HL-60 (cell line): ENCODE measurements at regions not wholly inside any gene's neighbourhood (a gene's known extent, or its start where the extent isn't known, plus 50 kb on each side); places are given as distances from the start of the nearest gene placed in this dataset.

Experiments
- DNase-seq, 2 experiments: peaks; one replicate each; pipeline ENCODE4 v3.0.0-alpha.2; 2010 to 2020; ENCODE audit warnings: low read depth in 1 of 2, low spot score in 1 of 2
- H3K27ac ChIP-seq: fragments of 250-450 bp; sonication (Bioruptor Pico); replicated peaks from 2 replicates; pipeline ENCODE4 v1.5.1; 2020; ENCODE audit warnings: mild to moderate bottlenecking, moderate library complexity
- H3K27me3 ChIP-seq: fragments of 250-450 bp; sonication (Bioruptor Pico); 2 replicates; pipeline ENCODE4 v1.5.1; 2021; ENCODE audit warnings: mild to moderate bottlenecking, moderate library complexity; ENCODE audit not compliant: insufficient read depth, poor library complexity, severe bottlenecking
- H3K4me3 ChIP-seq: replicated peaks from 2 replicates; pipeline ENCODE4 v1.5.1; 2011; ENCODE audit warnings: mild to moderate bottlenecking, control low read depth, low read length; ENCODE audit not compliant: insufficient read depth
- GABPA ChIP-seq: IDR thresholded peaks from 2 replicates; pipeline ENCODE4 v1.6.1; 2012; ENCODE audit warnings: low read depth
- POLR2AphosphoS5 ChIP-seq: IDR thresholded peaks from 2 replicates; pipeline ENCODE4 v1.6.1; 2012; ENCODE audit warnings: low read depth
- SPI1 ChIP-seq: IDR thresholded peaks from 2 replicates; pipeline ENCODE4 v1.6.1; 2012; ENCODE audit warnings: low read depth, mild to moderate bottlenecking, borderline replicate concordance
- TF ChIP-seq, protein P1 (sequence below): IDR thresholded peaks from 2 replicates; pipeline ENCODE4 v1.6.1; 2012; ENCODE audit warnings: low read depth; ENCODE audit not compliant: insufficient replicate concordance
- TF ChIP-seq, protein P2 (sequence below): IDR thresholded peaks from one replicate; pipeline ENCODE4 v1.5.1; 2011; ENCODE audit warnings: low read length, control low read depth, inconsistent platforms; ENCODE audit not compliant: insufficient read depth

DNA sequence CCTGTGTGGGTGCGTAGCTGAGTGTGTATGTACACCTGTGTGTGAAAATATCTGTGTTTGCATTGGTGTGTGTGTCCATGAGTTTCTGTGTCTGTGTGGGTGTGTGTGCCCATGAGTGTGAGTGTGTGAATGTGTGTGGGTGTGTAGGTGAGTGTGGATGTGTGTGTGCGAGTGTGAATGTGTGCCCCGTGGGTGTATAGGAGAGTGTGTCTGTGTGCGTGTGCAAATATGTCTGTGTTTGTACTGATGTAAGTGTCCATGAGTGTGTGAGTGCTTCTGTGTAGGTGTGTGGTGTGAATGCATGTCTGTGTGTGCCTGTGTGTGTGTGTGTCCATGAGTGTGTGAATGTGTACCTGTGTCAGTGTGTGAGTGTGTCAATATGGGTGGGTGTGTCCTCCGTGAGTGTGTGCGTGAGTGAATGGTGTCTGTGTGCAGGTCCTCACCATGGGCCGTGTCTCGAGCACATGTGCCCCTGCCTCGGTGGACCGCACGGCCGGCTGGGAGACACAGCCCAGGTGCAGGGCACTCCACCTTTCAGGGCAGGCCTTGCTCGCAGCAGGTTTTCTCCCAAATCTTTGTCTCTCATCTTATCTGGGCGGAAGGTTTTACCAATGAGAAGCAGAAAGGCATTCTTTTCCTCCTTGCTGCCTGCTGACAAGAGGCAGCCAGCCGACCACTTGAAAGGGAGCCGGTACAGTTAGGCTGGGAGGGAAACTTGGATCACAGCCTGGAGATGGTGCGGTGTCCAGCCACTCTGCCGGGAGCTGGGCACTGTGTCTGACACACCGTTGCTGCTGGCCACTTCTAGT lies 107.1 kb upstream of the FAM20C start:
- Histone ChIP-seq H3K27ac (no peak overlapping the region), H3K4me3 (no peak overlapping the region), H3K27me3 (no peaks in the 10 kb centered on the region)
- TF ChIP-seq GABPA: no peak
- TF ChIP-seq SPI1: no peak
- TF ChIP-seq, protein P1, sequence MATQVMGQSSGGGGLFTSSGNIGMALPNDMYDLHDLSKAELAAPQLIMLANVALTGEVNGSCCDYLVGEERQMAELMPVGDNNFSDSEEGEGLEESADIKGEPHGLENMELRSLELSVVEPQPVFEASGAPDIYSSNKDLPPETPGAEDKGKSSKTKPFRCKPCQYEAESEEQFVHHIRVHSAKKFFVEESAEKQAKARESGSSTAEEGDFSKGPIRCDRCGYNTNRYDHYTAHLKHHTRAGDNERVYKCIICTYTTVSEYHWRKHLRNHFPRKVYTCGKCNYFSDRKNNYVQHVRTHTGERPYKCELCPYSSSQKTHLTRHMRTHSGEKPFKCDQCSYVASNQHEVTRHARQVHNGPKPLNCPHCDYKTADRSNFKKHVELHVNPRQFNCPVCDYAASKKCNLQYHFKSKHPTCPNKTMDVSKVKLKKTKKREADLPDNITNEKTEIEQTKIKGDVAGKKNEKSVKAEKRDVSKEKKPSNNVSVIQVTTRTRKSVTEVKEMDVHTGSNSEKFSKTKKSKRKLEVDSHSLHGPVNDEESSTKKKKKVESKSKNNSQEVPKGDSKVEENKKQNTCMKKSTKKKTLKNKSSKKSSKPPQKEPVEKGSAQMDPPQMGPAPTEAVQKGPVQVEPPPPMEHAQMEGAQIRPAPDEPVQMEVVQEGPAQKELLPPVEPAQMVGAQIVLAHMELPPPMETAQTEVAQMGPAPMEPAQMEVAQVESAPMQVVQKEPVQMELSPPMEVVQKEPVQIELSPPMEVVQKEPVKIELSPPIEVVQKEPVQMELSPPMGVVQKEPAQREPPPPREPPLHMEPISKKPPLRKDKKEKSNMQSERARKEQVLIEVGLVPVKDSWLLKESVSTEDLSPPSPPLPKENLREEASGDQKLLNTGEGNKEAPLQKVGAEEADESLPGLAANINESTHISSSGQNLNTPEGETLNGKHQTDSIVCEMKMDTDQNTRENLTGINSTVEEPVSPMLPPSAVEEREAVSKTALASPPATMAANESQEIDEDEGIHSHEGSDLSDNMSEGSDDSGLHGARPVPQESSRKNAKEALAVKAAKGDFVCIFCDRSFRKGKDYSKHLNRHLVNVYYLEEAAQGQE: no peak
- TF ChIP-seq POLR2AphosphoS5: no peak
- TF ChIP-seq, protein P2, sequence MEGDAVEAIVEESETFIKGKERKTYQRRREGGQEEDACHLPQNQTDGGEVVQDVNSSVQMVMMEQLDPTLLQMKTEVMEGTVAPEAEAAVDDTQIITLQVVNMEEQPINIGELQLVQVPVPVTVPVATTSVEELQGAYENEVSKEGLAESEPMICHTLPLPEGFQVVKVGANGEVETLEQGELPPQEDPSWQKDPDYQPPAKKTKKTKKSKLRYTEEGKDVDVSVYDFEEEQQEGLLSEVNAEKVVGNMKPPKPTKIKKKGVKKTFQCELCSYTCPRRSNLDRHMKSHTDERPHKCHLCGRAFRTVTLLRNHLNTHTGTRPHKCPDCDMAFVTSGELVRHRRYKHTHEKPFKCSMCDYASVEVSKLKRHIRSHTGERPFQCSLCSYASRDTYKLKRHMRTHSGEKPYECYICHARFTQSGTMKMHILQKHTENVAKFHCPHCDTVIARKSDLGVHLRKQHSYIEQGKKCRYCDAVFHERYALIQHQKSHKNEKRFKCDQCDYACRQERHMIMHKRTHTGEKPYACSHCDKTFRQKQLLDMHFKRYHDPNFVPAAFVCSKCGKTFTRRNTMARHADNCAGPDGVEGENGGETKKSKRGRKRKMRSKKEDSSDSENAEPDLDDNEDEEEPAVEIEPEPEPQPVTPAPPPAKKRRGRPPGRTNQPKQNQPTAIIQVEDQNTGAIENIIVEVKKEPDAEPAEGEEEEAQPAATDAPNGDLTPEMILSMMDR: no peak
- no peak for DNase-seq

DNA sequence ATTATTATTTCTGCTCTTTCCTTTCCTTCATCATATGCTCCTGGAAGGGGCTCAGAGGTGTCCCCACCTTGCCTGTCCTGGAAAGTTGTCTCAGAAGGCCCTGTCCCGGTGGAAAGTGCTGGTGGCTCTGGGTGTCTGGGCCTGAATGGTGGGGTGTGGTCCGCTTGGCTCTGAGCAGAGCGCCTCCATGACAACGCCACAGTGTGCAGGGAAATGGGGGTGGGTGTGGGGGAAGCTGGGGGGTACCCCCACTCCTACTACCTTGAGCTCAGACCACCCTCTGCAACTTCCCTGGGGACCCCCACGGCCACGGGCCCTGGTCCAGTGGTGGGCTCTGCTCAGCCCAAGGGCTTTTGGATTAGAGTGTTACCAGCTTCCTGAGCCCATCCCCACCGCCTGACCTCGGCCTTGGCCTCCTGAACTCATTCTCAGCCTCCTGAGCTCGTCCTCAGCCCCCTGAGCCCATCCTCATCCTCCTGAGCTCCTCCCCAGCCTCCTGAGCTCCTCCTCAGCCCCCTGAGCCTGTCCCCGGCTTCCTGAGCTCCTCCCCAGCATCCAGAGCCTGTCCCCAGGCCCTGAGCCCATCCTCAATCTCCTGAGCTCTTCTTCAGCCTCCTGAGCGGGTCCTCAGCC lies 106.4 kb upstream of the FAM20C start:
- H3K4me3 ChIP-seq: no peak overlapping the region
- TF ChIP-seq GABPA: no peak
- TF ChIP-seq SPI1: no peak
- no peak for TF ChIP-seq POLR2AphosphoS5
- TF ChIP-seq, protein P2: no peak
- TF ChIP-seq, protein P1: no peak
- DNase-seq: no peak
- no peak overlapping the region for H3K27ac ChIP-seq
- no peaks in the 10 kb centered on the region for H3K27me3 ChIP-seq

DNA sequence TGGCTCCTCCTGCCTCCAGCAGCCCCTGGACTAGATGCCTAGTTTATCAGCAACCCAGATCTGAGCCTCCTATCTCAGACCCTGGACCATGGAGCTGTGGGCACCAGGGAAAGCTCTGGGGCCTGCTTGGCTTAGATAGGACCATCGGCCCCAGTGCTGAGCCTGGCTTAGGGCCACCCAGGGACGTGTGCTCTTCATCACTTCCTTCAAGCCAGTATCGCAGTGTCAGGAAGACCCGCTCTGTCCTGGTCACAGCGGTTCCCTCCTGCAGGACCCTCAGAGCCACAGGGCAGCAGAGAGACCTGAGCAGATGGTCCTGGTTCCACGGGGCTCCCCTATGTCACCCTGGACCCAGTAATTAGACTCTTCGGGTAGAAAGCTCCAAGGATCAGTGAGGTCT lies 105.7 kb upstream of the FAM20C start:
- H3K4me3 ChIP-seq: no peak overlapping the region
- TF ChIP-seq POLR2AphosphoS5: no peak
- TF ChIP-seq, protein P2: no peak
- TF ChIP-seq GABPA: no peak
- TF ChIP-seq SPI1: no peak
- TF ChIP-seq, protein P1: no peak
- DNase-seq: no peak
- H3K27me3 ChIP-seq: no peaks in the 10 kb centered on the region
- no peak overlapping the region for H3K27ac ChIP-seq
